GM12874 (cell line): ENCODE measurements at regions not wholly inside any gene's neighbourhood (a gene's known extent, or its start where the extent isn't known, plus 50 kb on each side); places are given as distances from the start of the nearest gene placed in this dataset.

Source experiments
- TF ChIP-seq, protein P1 (sequence below): IDR thresholded peaks from 2 replicates; pipeline ENCODE4 v1.5.1; 2011; ENCODE audit warnings: low read depth, mild to moderate bottlenecking, control low read depth, low read length, moderate library complexity; ENCODE audit not compliant: insufficient read depth

GRCh38 chr5:23274171-23274570, 233.2 kb upstream of the PRDM9 start:
- TF ChIP-seq, protein P1, sequence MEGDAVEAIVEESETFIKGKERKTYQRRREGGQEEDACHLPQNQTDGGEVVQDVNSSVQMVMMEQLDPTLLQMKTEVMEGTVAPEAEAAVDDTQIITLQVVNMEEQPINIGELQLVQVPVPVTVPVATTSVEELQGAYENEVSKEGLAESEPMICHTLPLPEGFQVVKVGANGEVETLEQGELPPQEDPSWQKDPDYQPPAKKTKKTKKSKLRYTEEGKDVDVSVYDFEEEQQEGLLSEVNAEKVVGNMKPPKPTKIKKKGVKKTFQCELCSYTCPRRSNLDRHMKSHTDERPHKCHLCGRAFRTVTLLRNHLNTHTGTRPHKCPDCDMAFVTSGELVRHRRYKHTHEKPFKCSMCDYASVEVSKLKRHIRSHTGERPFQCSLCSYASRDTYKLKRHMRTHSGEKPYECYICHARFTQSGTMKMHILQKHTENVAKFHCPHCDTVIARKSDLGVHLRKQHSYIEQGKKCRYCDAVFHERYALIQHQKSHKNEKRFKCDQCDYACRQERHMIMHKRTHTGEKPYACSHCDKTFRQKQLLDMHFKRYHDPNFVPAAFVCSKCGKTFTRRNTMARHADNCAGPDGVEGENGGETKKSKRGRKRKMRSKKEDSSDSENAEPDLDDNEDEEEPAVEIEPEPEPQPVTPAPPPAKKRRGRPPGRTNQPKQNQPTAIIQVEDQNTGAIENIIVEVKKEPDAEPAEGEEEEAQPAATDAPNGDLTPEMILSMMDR = no peak

DNA sequence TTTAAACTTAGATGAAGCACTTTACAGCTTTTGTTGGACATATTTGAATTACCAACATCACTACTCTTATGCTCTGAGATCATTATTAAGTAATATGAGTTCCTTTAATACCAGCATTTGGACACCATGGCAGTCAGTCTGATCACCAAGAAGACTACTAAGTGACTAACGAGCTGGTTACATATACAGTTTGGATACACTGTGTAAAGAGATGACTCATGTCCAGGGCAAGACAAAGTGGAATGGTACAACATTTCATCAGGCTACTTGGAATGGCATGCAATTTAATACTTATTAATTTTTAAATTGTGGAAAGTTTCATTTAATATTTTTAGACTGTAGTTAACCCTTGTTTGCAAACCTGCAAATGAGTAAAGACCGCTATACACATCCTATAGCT, 237.4 kb upstream of the PRDM9 start:
- TF ChIP-seq, protein P1 = no peak

- TF ChIP-seq, protein P1 = no peak
Observed at GRCh38 chr5:23268136-23268535, 239.3 kb upstream of the PRDM9 start.

- TF ChIP-seq, protein P1 = no peak
Observed at GRCh38 chr5:23260621-23261020, 246.8 kb upstream of the PRDM9 start.

DNA sequence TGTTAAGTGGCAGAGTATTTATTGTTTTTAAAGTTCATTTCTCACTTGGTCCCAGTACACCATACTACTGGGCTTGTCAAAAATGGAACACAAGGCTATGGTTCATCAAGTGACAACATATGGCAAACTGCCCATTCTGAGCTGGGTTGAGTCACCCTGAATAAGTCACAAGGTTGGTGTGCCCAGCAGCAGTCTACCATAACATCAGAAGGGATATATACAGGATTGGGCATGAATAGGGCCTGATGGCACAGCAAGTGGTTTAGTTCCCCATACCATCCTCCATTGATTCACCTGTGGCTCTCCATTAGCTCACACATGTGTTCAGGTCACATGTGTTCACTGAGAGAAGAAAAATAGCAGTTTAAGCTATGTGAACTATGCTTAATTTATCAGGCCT, 249.8 kb upstream of the PRDM9 start:
- TF ChIP-seq, protein P1 = no peak

GRCh38 chr5:23253621-23254198, 253.7 kb upstream of the PRDM9 start:
- TF ChIP-seq, protein P1 = no peak

DNA sequence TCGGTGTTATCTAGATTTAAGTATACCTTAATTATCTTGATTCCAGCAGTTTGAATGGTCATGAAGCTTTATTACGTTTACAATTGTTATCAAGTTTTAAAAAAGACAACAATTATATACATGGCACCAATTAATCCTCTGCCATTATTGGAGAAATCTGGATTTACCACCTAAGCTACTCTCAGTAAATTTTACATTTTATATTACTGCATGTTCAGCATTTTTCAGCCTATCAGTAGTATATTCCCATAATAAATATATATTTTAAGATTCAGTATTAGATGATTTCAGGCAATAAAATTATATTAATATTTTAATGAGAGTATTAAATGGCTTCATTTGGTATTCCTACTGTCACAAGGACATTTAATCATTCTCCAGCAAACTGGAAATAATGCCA, 264.5 kb upstream of the PRDM9 start:
- TF ChIP-seq, protein P1 = no peak

DNA sequence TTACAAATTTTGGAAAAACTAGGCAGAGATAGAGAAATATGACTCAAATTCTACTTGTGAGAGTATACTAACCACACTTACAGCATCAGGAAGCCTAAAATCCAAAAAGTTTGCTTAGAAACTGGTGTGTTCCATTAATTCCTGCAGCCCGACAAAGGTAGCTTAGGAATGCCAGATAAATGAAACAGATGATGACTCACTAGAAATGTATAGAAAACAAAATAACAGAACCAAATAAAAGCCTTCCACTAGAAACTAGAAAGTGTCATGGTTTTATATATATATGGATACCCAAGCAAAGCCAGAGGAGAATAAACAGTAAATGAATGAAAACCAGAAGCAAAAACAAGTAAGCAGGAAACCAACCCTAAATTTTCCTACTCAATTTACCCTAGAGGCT, 272.2 kb upstream of the PRDM9 start:
- TF ChIP-seq, protein P1 = no peak
